K562 (cell line): ENCODE measurements at regions not wholly inside any gene's neighbourhood (a gene's known extent, or its start where the extent isn't known, plus 50 kb on each side); places are given as distances from the start of the nearest gene placed in this dataset.

Source experiments
- ATAC-seq: fragments of 200-7000 bp; cut with Tn5 transposase; 3 replicates; pipeline ENCODE4 v1.9.1; 2020; ENCODE audit warnings: moderate library complexity
- BruUV-seq: library from RNA; stranded (reverse); fragments of 400-500 nt; replicated peaks from 2 replicates; lab custom pipeline; 2021; lab: Mats Ljungman, UMichigan
- CTCF ChIA-PET: fragments of 300-600 bp; formaldehyde crosslinking; extraction: SDS; loops from one replicate; lab custom pipeline; 2021; ENCODE audit warnings: low intra/inter-chr PET ratio; lab: Yijun Ruan, JAX
- POLR2A ChIA-PET: fragments of 300-600, 350-650 bp; sonication (Branson Sonifier 250); formaldehyde crosslinking; extraction: SDS; loops from one replicate; lab custom pipeline; 2021; ENCODE audit warnings: antibody characterized with exemption, inconsistent platforms; lab: Yijun Ruan, JAX
- DNase-seq, 4 experiments: peaks; one replicate each; pipeline versions ENCODE4 v3.0.0 to v3.0.0-alpha.2; 2011 to 2018; ENCODE audit warnings: low spot score in 3 of 4, mixed read lengths in 3 of 4; ENCODE audit errors: extremely low read depth in 1 of 4
- FAIRE-seq: peaks from 2 replicates; lab custom pipeline; 2011; peaks lifted over from hg19 to GRCh38; lab: Jason Lieb, UNC
- H2AFZ ChIP-seq: 2 replicates; pipeline ENCODE4 v1.6.0; 2011; ENCODE audit warnings: low read depth, low read length, control low read depth, inconsistent platforms
- H3K27ac ChIP-seq: fragments of 200-600 bp; 3 replicates; pipeline ENCODE4 v1.8.0; 2011; ENCODE audit warnings: low read depth, mild to moderate bottlenecking, control low read depth, inconsistent platforms, low read length, moderate library complexity, mixed read lengths; ENCODE audit errors: extremely low read depth
- H3K27me3 ChIP-seq, 2 experiments: fragments of 300-600 bp in 1 of 2; 2 replicates in 1 of 2; 3 replicates in 1 of 2; pipeline versions ENCODE4 v1.6.0 to v1.8.0; 2011; ENCODE audit warnings: inconsistent platforms in 2 of 2, low read length in 2 of 2, mild to moderate bottlenecking in 1 of 2, mixed read lengths in 1 of 2, moderate library complexity in 1 of 2; ENCODE audit not compliant: control insufficient read depth in 2 of 2, insufficient read depth in 2 of 2
- H3K36me3 ChIP-seq: fragments of 300-600 bp; 3 replicates; pipeline ENCODE4 v1.8.0; 2011; ENCODE audit warnings: mild to moderate bottlenecking, low read length, inconsistent platforms; ENCODE audit not compliant: control insufficient read depth, insufficient read depth
- H3K4me1 ChIP-seq, 2 experiments: fragments of 200-600 bp in 1 of 2; replicated peaks in 1 of 2; 2 replicates in 1 of 2; 3 replicates in 1 of 2; pipeline versions ENCODE4 v1.5.1 to v1.8.0; 2011; ENCODE audit warnings: inconsistent platforms in 2 of 2, low read length in 2 of 2, mild to moderate bottlenecking in 1 of 2, mixed read lengths in 1 of 2, moderate library complexity in 1 of 2; ENCODE audit not compliant: control insufficient read depth in 2 of 2, insufficient read depth in 2 of 2
- H3K4me2 ChIP-seq: 2 replicates; pipeline ENCODE4 v1.6.1; 2011; ENCODE audit warnings: low read length, control low read depth, inconsistent platforms, mixed read lengths; ENCODE audit not compliant: insufficient read depth
- H3K4me3 ChIP-seq: fragments of 200-600 bp; sonication (generic), shearing (Covaris generic); 2 replicates; pipeline ENCODE4 v1.5.1; 2016; ENCODE audit warnings: control low read depth, inconsistent platforms
- H3K79me2 ChIP-seq: fragments of 200-600 bp; 3 replicates; pipeline ENCODE4 v1.8.0; 2011; ENCODE audit warnings: low read length, inconsistent platforms; ENCODE audit not compliant: control insufficient read depth, insufficient read depth
- H3K9ac ChIP-seq, 2 experiments: 2 replicates each; pipeline versions ENCODE4 v1.6.0 to v1.6.1; 2011; ENCODE audit warnings: low read depth in 2 of 2, low read length in 2 of 2, control low read depth in 1 of 2, inconsistent platforms in 1 of 2, mild to moderate bottlenecking in 1 of 2, mixed read lengths in 1 of 2; ENCODE audit not compliant: insufficient read depth in 1 of 2
- H3K9me1 ChIP-seq: one replicate; pipeline ENCODE4 v1.6.0; 2011; ENCODE audit warnings: inconsistent platforms, mild to moderate bottlenecking, low read length, moderate library complexity; ENCODE audit not compliant: control insufficient read depth, insufficient read depth
- H3K9me3 ChIP-seq: replicated peaks from 2 replicates; pipeline ENCODE4 v1.5.1; 2011; ENCODE audit warnings: low read depth, low read length, inconsistent platforms; ENCODE audit not compliant: control insufficient read depth, insufficient read depth
- H4K20me1 ChIP-seq: replicated peaks from 2 replicates; pipeline ENCODE4 v1.6.1; 2011; ENCODE audit warnings: low read length, inconsistent platforms, mixed read lengths; ENCODE audit not compliant: control insufficient read depth, insufficient read depth
- EGR1 ChIP-seq: fragments of 450-650 bp; conservative IDR thresholded peaks from 2 replicates; pipeline ENCODE4 v1.6.1; 2017; ENCODE audit warnings: mild to moderate bottlenecking
- KLF10 ChIP-seq: fragments of 250-450 bp; sonication (Bioruptor Pico); IDR thresholded peaks from 2 replicates; pipeline ENCODE4 v1.6.1; 2021; ENCODE audit warnings: matching md5 sums
- ZNF146 ChIP-seq: IDR thresholded peaks from one replicate; pipeline ENCODE4 v1.6.1; 2018; ENCODE audit warnings: missing compliant biosample characterization; ENCODE audit not compliant: unreplicated experiment
- WGBS: fragments of 100-300 bp; shearing (Covaris generic); methylation state at CpG from one replicate; pipeline ENCODE4 v1.1.6; 2016; ENCODE audit warnings: low coverage, mixed read lengths; ENCODE audit not compliant: insufficient coverage; ENCODE audit errors: missing lambda C conversion rate; 5-methylcytosine and 5-hydroxymethylcytosine counted together
- in situ Hi-C: fragments of 300-500 bp; cut with MboI; formaldehyde crosslinking; loops from 4 replicates; pipeline ENCODE4 v1.15.0; 2018; ENCODE audit warnings: inconsistent platforms, mixed read lengths
- intact Hi-C: fragments of 100-400 bp; cut with micrococcal nuclease; formaldehyde crosslinking; loops from 2 replicates; pipeline ENCODE4 v1.14.2; 2022
- TF ChIP-seq, protein P1 (sequence below): sonication (generic); formaldehyde crosslinking; IDR thresholded peaks from 2 replicates; pipeline ENCODE4 v1.8.1; 2023; ENCODE audit warnings: mild to moderate bottlenecking, missing genetic modification reagents, moderate library complexity
- TF ChIP-seq, protein P2 (sequence below): sonication (generic); formaldehyde crosslinking; IDR thresholded peaks from 2 replicates; pipeline ENCODE4 v1.8.0; 2022; ENCODE audit warnings: mild to moderate bottlenecking, missing genetic modification reagents

DNA sequence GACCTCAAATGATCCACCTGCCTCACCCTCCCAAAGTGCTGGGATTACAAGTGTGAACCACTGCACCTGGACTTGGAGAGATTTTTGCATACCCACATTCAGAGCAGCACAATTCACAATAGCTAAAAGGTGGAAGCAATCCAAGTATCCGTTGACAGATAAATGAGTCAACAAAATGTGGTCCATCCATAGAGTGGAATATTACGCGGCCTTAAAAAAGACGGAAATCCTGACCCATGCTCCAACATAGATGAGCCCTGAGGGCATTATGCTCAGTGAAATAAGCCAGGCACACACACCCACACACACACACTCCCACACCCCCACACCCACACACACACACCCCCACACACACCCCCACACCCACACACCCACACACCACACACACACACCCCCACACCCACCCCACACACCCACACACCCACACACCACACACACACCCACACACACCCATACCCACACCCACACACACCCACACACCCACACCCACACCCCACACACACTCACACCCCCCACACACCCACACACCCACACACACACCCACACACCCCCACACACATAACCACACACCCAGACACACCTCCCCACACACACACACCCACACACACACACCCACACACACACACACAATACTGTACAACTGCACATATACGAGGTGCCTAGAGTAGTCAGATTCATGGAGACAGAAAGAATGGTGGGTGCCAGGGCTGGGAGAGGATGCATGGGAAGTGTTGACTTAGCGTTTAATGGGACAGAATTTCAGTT is 124.7 kb downstream of the FOXL1 start:
- DNase-seq (no peak), ATAC-seq (no peak), FAIRE-seq (no peak)
- ChIA-PET CTCF (no interaction called here), POLR2A (no interaction called here)
- intact Hi-C loops (no loop called here), in situ Hi-C loops (no loop called here)
- 44% methylated on average over 5 of the region's 6 CpGs for WGBS
- Histone ChIP-seq H3K27ac (no peak overlapping the region), H3K27me3 (peaks cover 17 to 62% of the 10 kb centered on the region in 2 experiments), H4K20me1 (no peaks in the 10 kb centered on the region), H3K4me3 (no peak overlapping the region), H3K4me2 (no peak overlapping the region), H3K9me3 (no peaks in the 10 kb centered on the region), H3K79me2 (no peaks in the 10 kb centered on the region), H3K36me3 (no peaks in the 10 kb centered on the region), H3K4me1 (no peaks in the 10 kb centered on the region), H2AFZ (no peak overlapping the region), H3K9me1 (no peaks in the 10 kb centered on the region), H3K9ac (no peak overlapping the region)
- TF ChIP-seq ZNF146 (CRISPR knock-in tag) (peak; percentile 64), EGR1 (peak; percentile 91), KLF10 (CRISPR knock-in tag) (no peak)
- TF ChIP-seq, protein P1, sequence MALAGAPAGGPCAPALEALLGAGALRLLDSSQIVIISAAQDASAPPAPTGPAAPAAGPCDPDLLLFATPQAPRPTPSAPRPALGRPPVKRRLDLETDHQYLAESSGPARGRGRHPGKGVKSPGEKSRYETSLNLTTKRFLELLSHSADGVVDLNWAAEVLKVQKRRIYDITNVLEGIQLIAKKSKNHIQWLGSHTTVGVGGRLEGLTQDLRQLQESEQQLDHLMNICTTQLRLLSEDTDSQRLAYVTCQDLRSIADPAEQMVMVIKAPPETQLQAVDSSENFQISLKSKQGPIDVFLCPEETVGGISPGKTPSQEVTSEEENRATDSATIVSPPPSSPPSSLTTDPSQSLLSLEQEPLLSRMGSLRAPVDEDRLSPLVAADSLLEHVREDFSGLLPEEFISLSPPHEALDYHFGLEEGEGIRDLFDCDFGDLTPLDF (CRISPR knock-in tag) = no peak
- TF ChIP-seq, protein P2, sequence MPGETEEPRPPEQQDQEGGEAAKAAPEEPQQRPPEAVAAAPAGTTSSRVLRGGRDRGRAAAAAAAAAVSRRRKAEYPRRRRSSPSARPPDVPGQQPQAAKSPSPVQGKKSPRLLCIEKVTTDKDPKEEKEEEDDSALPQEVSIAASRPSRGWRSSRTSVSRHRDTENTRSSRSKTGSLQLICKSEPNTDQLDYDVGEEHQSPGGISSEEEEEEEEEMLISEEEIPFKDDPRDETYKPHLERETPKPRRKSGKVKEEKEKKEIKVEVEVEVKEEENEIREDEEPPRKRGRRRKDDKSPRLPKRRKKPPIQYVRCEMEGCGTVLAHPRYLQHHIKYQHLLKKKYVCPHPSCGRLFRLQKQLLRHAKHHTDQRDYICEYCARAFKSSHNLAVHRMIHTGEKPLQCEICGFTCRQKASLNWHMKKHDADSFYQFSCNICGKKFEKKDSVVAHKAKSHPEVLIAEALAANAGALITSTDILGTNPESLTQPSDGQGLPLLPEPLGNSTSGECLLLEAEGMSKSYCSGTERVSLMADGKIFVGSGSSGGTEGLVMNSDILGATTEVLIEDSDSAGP (CRISPR knock-in tag) = no peak
- BruUV-seq = no TSS peak
